H1 (cell line): ENCODE measurements at regions not wholly inside any gene's neighbourhood (a gene's known extent, or its start where the extent isn't known, plus 50 kb on each side); places are given as distances from the start of the nearest gene placed in this dataset.

Experiments used
- CTCF ChIA-PET: fragments of 300-600 bp; sonication (Branson Sonifier 250); formaldehyde crosslinking; loops from one replicate; lab custom pipeline; 2021; ENCODE audit not compliant: partially characterized antibody; lab: Charles Lee
- POLR2A ChIA-PET: fragments of 300-600 bp; sonication (Branson Sonifier 250); formaldehyde crosslinking; loops from one replicate; lab custom pipeline; 2021; ENCODE audit warnings: inconsistent platforms; ENCODE audit not compliant: partially characterized antibody; lab: Charles Lee
- DNase-seq, 2 experiments: peaks; one replicate each; pipeline versions ENCODE4 v3.0.0 to v3.0.0-alpha.2; 2010 to 2022; ENCODE audit warnings: low spot score in 2 of 2, low read depth in 1 of 2, mixed read lengths in 1 of 2
- FAIRE-seq: peaks from 2 replicates; lab custom pipeline; 2011; peaks lifted over from hg19 to GRCh38; lab: Jason Lieb, UNC
- H2AFZ ChIP-seq: 2 replicates; pipeline ENCODE4 v1.8.1; 2012; ENCODE audit warnings: low read length, inconsistent platforms
- H2AK5ac ChIP-seq: 2 replicates; pipeline ENCODE4 v1.6.1; 2013; ENCODE audit warnings: low read depth, low read length
- H2BK120ac ChIP-seq: replicated peaks from 2 replicates; pipeline ENCODE3; 2013; ENCODE audit warnings: low read depth, low read length, inconsistent platforms
- H2BK12ac ChIP-seq: 2 replicates; pipeline ENCODE4 v1.6.1; 2013; ENCODE audit warnings: low read depth, low read length
- H2BK15ac ChIP-seq: 2 replicates; pipeline ENCODE4 v1.6.1; 2013; ENCODE audit warnings: low read length
- H2BK20ac ChIP-seq: 2 replicates; pipeline ENCODE4 v1.6.1; 2013; ENCODE audit warnings: low read length
- H2BK5ac ChIP-seq: 2 replicates; pipeline ENCODE4 v1.6.1; 2013; ENCODE audit warnings: low read depth, low read length
- H3K14ac ChIP-seq: 2 replicates; pipeline ENCODE4 v1.6.1; 2013; ENCODE audit warnings: inconsistent platforms; ENCODE audit not compliant: insufficient read length
- H3K18ac ChIP-seq: 2 replicates; pipeline ENCODE4 v1.6.1; 2013; ENCODE audit warnings: low read length; ENCODE audit errors: extremely low read depth
- H3K23ac ChIP-seq: 2 replicates; pipeline ENCODE4 v1.6.1; 2013; ENCODE audit warnings: inconsistent platforms; ENCODE audit not compliant: insufficient read length
- H3K23me2 ChIP-seq: 2 replicates; pipeline ENCODE4 v1.6.1; 2013; ENCODE audit warnings: low read depth, low read length
- H3K27ac ChIP-seq: 2 replicates; pipeline ENCODE4 v1.6.1; 2011; ENCODE audit warnings: low read depth, low read length, inconsistent platforms
- H3K27me3 ChIP-seq, 4 experiments: replicated peaks in 1 of 4; 1 replicate in 1 of 4; 2 replicates in 3 of 4; pipeline versions ENCODE4 v1.6.1 to v1.8.1; 2011 to 2013; ENCODE audit warnings: low read length in 3 of 4, mild to moderate bottlenecking in 3 of 4, inconsistent platforms in 2 of 4, mixed read lengths in 2 of 4, moderate library complexity in 1 of 4; ENCODE audit not compliant: control insufficient read depth in 3 of 4, insufficient read depth in 3 of 4; ENCODE audit errors: extremely low read depth in 1 of 4
- H3K36me3 ChIP-seq, 4 experiments: 2 replicates each; pipeline versions ENCODE4 v1.6.1 to v1.8.1; 2011 to 2013; ENCODE audit warnings: mild to moderate bottlenecking in 4 of 4, low read length in 3 of 4, moderate library complexity in 2 of 4, control low read depth in 1 of 4, inconsistent platforms in 1 of 4; ENCODE audit not compliant: insufficient read depth in 4 of 4, control insufficient read depth in 2 of 4
- H3K4ac ChIP-seq: replicated peaks from 2 replicates; pipeline ENCODE3; 2013; ENCODE audit warnings: low read length, low read depth, mixed read lengths, inconsistent platforms; ENCODE audit not compliant: insufficient read length
- H3K4me1 ChIP-seq, 4 experiments: replicated peaks in 1 of 4; 1 replicate in 1 of 4; 2 replicates in 3 of 4; pipeline versions ENCODE4 v1.6.1 to v1.8.1; 2011 to 2013; ENCODE audit warnings: low read length in 3 of 4, inconsistent platforms in 2 of 4, mixed read lengths in 1 of 4; ENCODE audit not compliant: insufficient read depth in 4 of 4, control insufficient read depth in 3 of 4
- H3K4me2 ChIP-seq, 2 experiments: 2 replicates each; pipeline versions ENCODE4 v1.6.1 to v1.8.1; 2011 to 2013; ENCODE audit warnings: low read depth in 2 of 2, low read length in 2 of 2, control low read depth in 1 of 2, inconsistent platforms in 1 of 2, mild to moderate bottlenecking in 1 of 2; ENCODE audit not compliant: insufficient read depth in 1 of 2
- H3K4me3 ChIP-seq, 4 experiments: fragments of 200-600, 300-600 bp in 1 of 4; sonication (generic), shearing (Covaris generic), sonication (Bioruptor Twin) in 1 of 4; 2 replicates each; pipeline versions ENCODE4 v1.5.1 to v1.8.1; 2011 to 2016; ENCODE audit warnings: low read length in 4 of 4, low read depth in 3 of 4, control low read depth in 2 of 4, inconsistent platforms in 2 of 4, mild to moderate bottlenecking in 2 of 4, mixed read lengths in 1 of 4, moderate library complexity in 1 of 4; ENCODE audit not compliant: insufficient read depth in 2 of 4; ENCODE audit errors: extremely low read depth in 1 of 4
- H3K56ac ChIP-seq: replicated peaks from 2 replicates; pipeline ENCODE3; 2013; ENCODE audit warnings: low read depth, mild to moderate bottlenecking, mixed read lengths, low read length, inconsistent platforms; ENCODE audit not compliant: insufficient read length
- H3K79me1 ChIP-seq: 2 replicates; pipeline ENCODE4 v1.6.1; 2013; ENCODE audit warnings: low read depth, low read length, control low read depth
- H3K79me2 ChIP-seq, 2 experiments: 2 replicates each; pipeline versions ENCODE4 v1.6.1 to v1.8.1; 2012 to 2013; ENCODE audit warnings: low read length in 2 of 2, mild to moderate bottlenecking in 2 of 2, inconsistent platforms in 1 of 2; ENCODE audit not compliant: insufficient read depth in 2 of 2, control insufficient read depth in 1 of 2
- H3K9ac ChIP-seq, 4 experiments: replicated peaks in 1 of 4; 1 replicate in 1 of 4; 2 replicates in 3 of 4; pipeline versions ENCODE4 v1.6.1 to v1.8.1; 2011 to 2013; ENCODE audit warnings: low read depth in 3 of 4, low read length in 3 of 4, control low read depth in 2 of 4, mild to moderate bottlenecking in 2 of 4, moderate library complexity in 2 of 4, inconsistent platforms in 1 of 4; ENCODE audit errors: extremely low read depth in 1 of 4
- H3K9me3 ChIP-seq, 2 experiments: 2 replicates each; pipeline versions ENCODE4 v1.6.1 to v1.8.1; 2012 to 2013; ENCODE audit warnings: mild to moderate bottlenecking in 2 of 2, moderate library complexity in 2 of 2, control low read depth in 1 of 2, inconsistent platforms in 1 of 2, low read depth in 1 of 2, low read length in 1 of 2, mixed read lengths in 1 of 2; ENCODE audit not compliant: insufficient read depth in 2 of 2
- H4K20me1 ChIP-seq, 2 experiments: replicated peaks in 1 of 2; 2 replicates each; pipeline versions ENCODE3 to v1.8.1; 2011 to 2013; ENCODE audit warnings: inconsistent platforms in 2 of 2, low read length in 2 of 2, mild to moderate bottlenecking in 1 of 2; ENCODE audit not compliant: insufficient read depth in 2 of 2, control insufficient read depth in 1 of 2
- H4K5ac ChIP-seq: 2 replicates; pipeline ENCODE4 v1.6.1; 2013; ENCODE audit warnings: low read length, low read depth, mixed read lengths, inconsistent platforms; ENCODE audit not compliant: insufficient read length
- H4K8ac ChIP-seq: 2 replicates; pipeline ENCODE4 v1.8.0; 2013; ENCODE audit warnings: mild to moderate bottlenecking, moderate library complexity, low read length, inconsistent platforms; ENCODE audit not compliant: insufficient read depth; ENCODE audit errors: extremely low read depth
- H4K91ac ChIP-seq: replicated peaks from 2 replicates; pipeline ENCODE3; 2013; ENCODE audit warnings: low read length, mixed read lengths, inconsistent platforms; ENCODE audit not compliant: insufficient read length
- HDAC2 ChIP-seq, 2 experiments: fragments of 300-600 bp in 1 of 2; sonication (generic) in 1 of 2; IDR thresholded peaks; 2 replicates each; pipeline ENCODE4 v1.6.1; 2011 to 2012; ENCODE audit warnings: low read depth in 2 of 2, low read length in 2 of 2, mild to moderate bottlenecking in 2 of 2, moderate library complexity in 2 of 2, borderline replicate concordance in 1 of 2, inconsistent platforms in 1 of 2
- WGBS, 2 experiments: shearing (Covaris generic) in 1 of 2; methylation state at CpG; one replicate each; pipeline versions ENCODE4 v1.1.6 to v1.1.7; 2013 to 2015; ENCODE audit warnings: low lambda C conversion rate in 2 of 2, mixed read lengths in 2 of 2, inconsistent platforms in 1 of 2, low coverage in 1 of 2, missing lambda C conversion rate in 1 of 2; ENCODE audit not compliant: insufficient replicate concordance in 2 of 2, insufficient coverage in 1 of 2, insufficient read length in 1 of 2; ENCODE audit errors: extremely low coverage in 1 of 2, missing lambda C conversion rate in 1 of 2; 5-methylcytosine and 5-hydroxymethylcytosine counted together

DNA sequence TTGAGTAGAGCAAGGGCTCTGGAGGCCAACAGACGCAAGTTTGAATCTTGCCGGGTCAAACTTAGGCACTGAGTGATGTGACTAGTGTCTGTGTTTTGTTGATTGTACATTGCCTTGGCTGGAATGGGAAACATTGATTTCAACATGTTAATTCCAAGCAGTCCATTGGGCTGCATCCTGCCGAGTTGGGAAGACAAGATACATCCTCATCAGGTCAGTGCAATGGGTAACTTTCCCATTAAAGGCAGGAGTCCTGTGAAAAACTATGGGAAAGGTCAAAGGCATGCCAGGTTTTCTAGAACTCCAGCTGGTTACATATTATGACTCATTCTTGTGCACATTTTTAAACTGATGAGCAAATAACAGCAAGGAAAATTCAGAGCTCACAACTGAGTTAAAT lies 126.5 kb upstream of the ABCA1 start:
- Histone ChIP-seq H4K5ac (no peak overlapping the region), H3K56ac (no peak overlapping the region), H3K14ac (no peak overlapping the region), H3K18ac (0 out of 2 replicates have a peak overlapping the region, but pooled peaks have one; percentile 34), H4K20me1 (no peaks in the 10 kb centered on the region), H3K4me3 (no peak overlapping the region), H3K9me3 (no peaks in the 10 kb centered on the region), H4K91ac (peak overlapping the region; percentile 70), H3K9ac (no peak overlapping the region), H3K4ac (no peak overlapping the region), H3K4me2 (no peak overlapping the region), H3K27me3 (no peaks in the 10 kb centered on the region), H2BK12ac (no peak overlapping the region), H3K23ac (no peak overlapping the region), H2BK20ac (no peak overlapping the region), H3K79me1 (no peaks in the 10 kb centered on the region), H2BK120ac (no peak overlapping the region), H2BK5ac (0 out of 2 replicates have a peak overlapping the region, but pooled peaks have one; percentile 3), H2AK5ac (no peak overlapping the region), H2BK15ac (no peak overlapping the region), H3K23me2 (no peaks in the 10 kb centered on the region; the same call in 1 of the 2 replicates), H3K36me3 (no peaks in the 10 kb centered on the region), H2AFZ (no peak overlapping the region), H4K8ac (no peak overlapping the region), H3K4me1 (no peaks in the 10 kb centered on the region), H3K27ac (no peak overlapping the region), H3K79me2 (no peaks in the 10 kb centered on the region)
- ChIA-PET CTCF (interaction anchor here (1.0 to 2.1 kb wide), 3 partner anchors 10 to 13 kb away, joined by 3 to 5 read pairs (median 3); no protein-coding TSS in a partner anchor), POLR2A (no interaction called here)
- DNase-seq (no peak), FAIRE-seq (no peak)
- TF ChIP-seq HDAC2 (IDR thresholded peaks at IDR 0.05; ENCODE audit: borderline replicate concordance in 1 of 2, low read depth in 2 of 2, low read length in 2 of 2): no peak
- WGBS, 2 experiments: 81% methylated on average over 3 of the region's 3 CpGs; no CpG with 5 or more reads in 1 of the 2 experiments
